OCI-LY7 (cell line): ENCODE measurements at regions not wholly inside any gene's neighbourhood (a gene's known extent, or its start where the extent isn't known, plus 50 kb on each side); places are given as distances from the start of the nearest gene placed in this dataset.

Experiments used
- BruUV-seq: library from RNA; stranded (reverse); fragments of 400-500 nt; replicated peaks from 2 replicates; lab custom pipeline; 2021; lab: Mats Ljungman, UMichigan
- CTCF ChIA-PET: fragments of 300-600 bp; sonication (Branson Sonifier 250); formaldehyde crosslinking; loops from one replicate; lab custom pipeline; 2022; ENCODE audit warnings: antibody characterized with exemption; ENCODE audit not compliant: unreplicated experiment; lab: Charles Lee
- POLR2A ChIA-PET: fragments of 300-600 bp; sonication (Branson Sonifier 250); formaldehyde crosslinking; loops from one replicate; lab custom pipeline; 2022; ENCODE audit warnings: antibody characterized with exemption; lab: Charles Lee
- DNase-seq: peaks from one replicate; pipeline ENCODE4 v3.0.0-alpha.2; 2015; ENCODE audit warnings: low spot score
- H2AFZ ChIP-seq: fragments of 200-600 bp; sonication (generic), shearing (Covaris generic); 2 replicates; pipeline ENCODE4 v1.6.1; 2014; ENCODE audit warnings: mild to moderate bottlenecking, antibody characterized with exemption, low read length, moderate library complexity
- H3K27ac ChIP-seq: fragments of 200-600 bp; sonication (generic); 2 replicates; pipeline ENCODE4 v1.5.1; 2014; ENCODE audit warnings: mixed run types, low read depth, mild to moderate bottlenecking, moderate library complexity, low read length, inconsistent platforms; ENCODE audit not compliant: poor library complexity, severe bottlenecking
- H3K36me3 ChIP-seq: fragments of 200-600 bp; sonication (generic); 2 replicates; pipeline ENCODE4 v1.6.1; 2014; ENCODE audit warnings: mild to moderate bottlenecking, antibody characterized with exemption, low read length, moderate library complexity, mixed read lengths; ENCODE audit not compliant: insufficient read depth
- H3K4me1 ChIP-seq: fragments of 200-600 bp; sonication (generic); 2 replicates; pipeline ENCODE4 v1.5.1; 2014; ENCODE audit warnings: mild to moderate bottlenecking, low read length; ENCODE audit not compliant: insufficient read depth, poor library complexity, severe bottlenecking
- H3K4me2 ChIP-seq: fragments of 200-600 bp; sonication (generic); 2 replicates; pipeline ENCODE4 v1.6.1; 2014; ENCODE audit warnings: mild to moderate bottlenecking, low read length
- H3K4me3 ChIP-seq: fragments of 200-600 bp; sonication (generic); 2 replicates; pipeline ENCODE4 v1.5.1; 2014; ENCODE audit warnings: mild to moderate bottlenecking, low read depth, low read length; ENCODE audit not compliant: poor library complexity, severe bottlenecking
- H3K79me2 ChIP-seq: fragments of 200-600 bp; sonication (generic); 2 replicates; pipeline ENCODE4 v1.6.1; 2016; ENCODE audit warnings: low read depth, mild to moderate bottlenecking, low read length, moderate library complexity, mixed read lengths; ENCODE audit not compliant: insufficient read depth
- H3K9me2 ChIP-seq: fragments of 200-600 bp; sonication (generic); 2 replicates; pipeline ENCODE4 v1.6.1; 2016; ENCODE audit warnings: mild to moderate bottlenecking, low read length, mixed read lengths; ENCODE audit not compliant: insufficient read depth
- H3K9me3 ChIP-seq: fragments of 200-600 bp; sonication (generic); 2 replicates; pipeline ENCODE4 v1.6.1; 2014; ENCODE audit warnings: mild to moderate bottlenecking, mixed run types, low read length, mixed read lengths
- H4K20me1 ChIP-seq: fragments of 200-600 bp; sonication (generic); 2 replicates; pipeline ENCODE4 v1.6.1; 2014; ENCODE audit warnings: mild to moderate bottlenecking, antibody characterized with exemption, low read length, moderate library complexity, mixed read lengths; ENCODE audit not compliant: insufficient read depth
- EZH2phosphoT487 ChIP-seq: fragments of 200-600 bp; sonication (generic); IDR thresholded peaks from 2 replicates; pipeline ENCODE4 v1.6.1; 2018; ENCODE audit warnings: low read depth, borderline replicate concordance, mild to moderate bottlenecking, mixed run types, antibody characterized with exemption, low read length, moderate library complexity, mixed read lengths
- intact Hi-C: fragments of 100-400 bp; cut with micrococcal nuclease; formaldehyde crosslinking; loops from one replicate; pipeline ENCODE4 v1.10.0; 2022; ENCODE audit not compliant: unreplicated experiment
- TF ChIP-seq, protein P1 (sequence below): fragments of 200-600 bp; sonication (generic); conservative IDR thresholded peaks from 2 replicates; pipeline ENCODE4 v1.5.1; 2014; ENCODE audit warnings: mild to moderate bottlenecking, antibody characterized with exemption, low read length, moderate library complexity, mixed read lengths

DNA sequence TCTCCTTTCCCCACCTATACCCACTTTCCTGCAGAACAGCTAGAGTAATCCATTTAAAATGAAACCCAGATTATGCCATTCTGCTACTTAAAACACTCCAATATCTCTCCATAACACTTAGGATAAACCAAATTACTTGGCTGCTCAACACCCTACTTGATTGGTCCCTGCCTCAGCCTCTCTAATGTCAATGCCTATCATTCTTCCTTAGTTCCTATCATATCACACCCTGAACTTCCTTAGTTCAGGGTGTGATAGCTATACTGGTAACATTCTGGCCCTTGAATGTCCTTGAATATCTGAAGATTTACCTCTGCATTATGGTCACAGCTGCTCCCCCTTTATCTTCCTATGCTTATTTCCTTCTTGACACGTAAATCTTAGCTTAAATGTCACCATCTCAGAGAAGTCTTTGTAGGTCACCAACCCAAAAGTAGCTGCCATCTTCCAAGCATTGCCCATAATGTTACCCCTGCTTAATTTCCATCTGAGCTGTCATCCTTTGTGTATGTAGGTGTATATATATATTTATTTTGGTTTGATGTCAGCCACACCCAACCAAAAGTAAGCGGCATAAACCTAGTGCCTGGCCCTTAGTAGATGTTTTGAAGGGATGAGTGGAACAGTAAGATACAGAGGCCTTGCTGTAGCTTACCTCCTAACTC, 379.8 kb downstream of the PTPRC start:
- ChIA-PET CTCF (no interaction called here), POLR2A (interaction anchor here (0.6 to 1.1 kb wide), 3 partner anchors 11 to 90 kb away, joined by 3 to 4 read pairs (median 3); no protein-coding TSS in a partner anchor)
- no peaks in the 10 kb centered on the region for H3K79me2 ChIP-seq
- H3K36me3 ChIP-seq = no peaks in the 10 kb centered on the region; the same call in 1 of the 2 replicates
- intact Hi-C loops = no loop called here
- no peak for TF ChIP-seq EZH2phosphoT487
- TF ChIP-seq, protein P1, sequence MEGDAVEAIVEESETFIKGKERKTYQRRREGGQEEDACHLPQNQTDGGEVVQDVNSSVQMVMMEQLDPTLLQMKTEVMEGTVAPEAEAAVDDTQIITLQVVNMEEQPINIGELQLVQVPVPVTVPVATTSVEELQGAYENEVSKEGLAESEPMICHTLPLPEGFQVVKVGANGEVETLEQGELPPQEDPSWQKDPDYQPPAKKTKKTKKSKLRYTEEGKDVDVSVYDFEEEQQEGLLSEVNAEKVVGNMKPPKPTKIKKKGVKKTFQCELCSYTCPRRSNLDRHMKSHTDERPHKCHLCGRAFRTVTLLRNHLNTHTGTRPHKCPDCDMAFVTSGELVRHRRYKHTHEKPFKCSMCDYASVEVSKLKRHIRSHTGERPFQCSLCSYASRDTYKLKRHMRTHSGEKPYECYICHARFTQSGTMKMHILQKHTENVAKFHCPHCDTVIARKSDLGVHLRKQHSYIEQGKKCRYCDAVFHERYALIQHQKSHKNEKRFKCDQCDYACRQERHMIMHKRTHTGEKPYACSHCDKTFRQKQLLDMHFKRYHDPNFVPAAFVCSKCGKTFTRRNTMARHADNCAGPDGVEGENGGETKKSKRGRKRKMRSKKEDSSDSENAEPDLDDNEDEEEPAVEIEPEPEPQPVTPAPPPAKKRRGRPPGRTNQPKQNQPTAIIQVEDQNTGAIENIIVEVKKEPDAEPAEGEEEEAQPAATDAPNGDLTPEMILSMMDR = no peak
- no peaks in the 10 kb centered on the region for H3K9me2 ChIP-seq
- no peaks in the 10 kb centered on the region; the same call in 1 of the 2 replicates for H3K9me3 ChIP-seq
- BruUV-seq = no TSS peak
- no peak overlapping the region for H3K27ac ChIP-seq
- DNase-seq = no peak
- peaks cover 17% of the 10 kb centered on the region for H3K4me1 ChIP-seq
- H2AFZ ChIP-seq = no peak overlapping the region
- no peak overlapping the region for H3K4me2 ChIP-seq
- H3K4me3 ChIP-seq = no peak overlapping the region
- no peaks in the 10 kb centered on the region for H4K20me1 ChIP-seq

DNA sequence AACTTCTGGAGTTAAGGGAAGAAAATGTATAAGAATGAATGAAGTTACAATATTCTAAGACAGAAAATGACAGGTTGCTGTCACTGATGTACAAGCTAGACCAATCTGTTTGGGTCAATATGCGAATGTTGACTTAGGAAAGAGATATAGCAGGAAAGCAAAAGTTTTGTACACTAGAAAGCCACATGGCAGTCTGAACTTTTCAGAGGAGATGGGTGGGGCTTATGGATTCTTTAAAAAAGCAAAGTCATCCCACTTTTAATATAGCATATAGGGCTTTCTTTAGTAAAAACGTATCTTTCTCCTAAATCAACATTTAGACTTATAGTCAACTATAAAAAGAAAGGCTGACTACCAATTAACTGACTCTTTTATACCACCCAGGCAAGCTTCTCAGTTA, 381.2 kb downstream of the PTPRC start:
- DNase-seq = no peak
- Histone ChIP-seq H3K9me2 (no peaks in the 10 kb centered on the region), H3K27ac (no peak overlapping the region), H3K9me3 (no peaks in the 10 kb centered on the region; the same call in 1 of the 2 replicates), H3K4me2 (peak overlapping the region; percentile 22; the same call in 1 of the 2 replicates), H2AFZ (peak overlapping the region; percentile 69), H4K20me1 (no peaks in the 10 kb centered on the region), H3K36me3 (no peaks in the 10 kb centered on the region; the same call in 1 of the 2 replicates), H3K79me2 (no peaks in the 10 kb centered on the region), H3K4me1 (peaks cover 17% of the 10 kb centered on the region), H3K4me3 (no peak overlapping the region)
- BruUV-seq = no TSS peak
- ChIA-PET POLR2A (interaction anchor here (0.5 to 2.1 kb wide), 5 partner anchors 9 to 1062 kb away, joined by 3 to 21 read pairs (median 3); no protein-coding TSS in a partner anchor), CTCF (no interaction called here)
- TF ChIP-seq EZH2phosphoT487 = no peak
- TF ChIP-seq, protein P1 = no peak
- intact Hi-C loops = no loop called here

DNA sequence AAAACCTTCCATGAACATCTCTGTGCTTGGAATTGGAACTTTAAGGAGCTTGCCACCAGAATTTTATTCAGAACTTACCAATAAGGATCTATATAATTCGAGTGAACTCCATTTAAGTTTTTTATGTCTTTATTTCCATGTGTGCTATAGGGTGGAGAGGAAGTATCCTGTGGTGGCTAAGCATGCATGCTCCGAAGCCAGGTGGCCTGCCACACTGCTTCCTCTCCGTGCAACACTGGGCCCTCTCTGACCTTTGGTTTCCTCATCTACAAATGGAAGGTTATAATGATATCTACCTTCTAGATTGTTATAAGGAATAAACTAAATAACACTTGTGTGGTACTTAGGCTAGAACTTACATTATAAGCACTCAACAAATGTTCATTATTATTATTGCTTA, 382.1 kb downstream of the PTPRC start:
- ChIA-PET POLR2A (interaction anchor here (0.9 to 2.1 kb wide), 4 partner anchors 10 to 23 kb away, joined by 3 to 21 read pairs (median 4); no protein-coding TSS in a partner anchor), CTCF (no interaction called here)
- intact Hi-C loops = no loop called here
- H3K4me1 ChIP-seq = peaks cover 17% of the 10 kb centered on the region
- no peaks in the 10 kb centered on the region; the same call in 1 of the 2 replicates for H3K36me3 ChIP-seq
- no peak overlapping the region for H3K4me3 ChIP-seq
- no peak for TF ChIP-seq EZH2phosphoT487
- TF ChIP-seq, protein P1 = no peak
- H3K9me2 ChIP-seq = no peaks in the 10 kb centered on the region
- no peaks in the 10 kb centered on the region for H4K20me1 ChIP-seq
- H2AFZ ChIP-seq = peak overlapping the region; percentile 69
- peak; percentile 64 for DNase-seq
- H3K9me3 ChIP-seq = no peaks in the 10 kb centered on the region; the same call in 1 of the 2 replicates
- H3K4me2 ChIP-seq = peak overlapping the region; percentile 16; the same call in 1 of the 2 replicates
- no TSS peak for BruUV-seq
- H3K27ac ChIP-seq = no peak overlapping the region
- no peaks in the 10 kb centered on the region for H3K79me2 ChIP-seq
